ENCODE measurements at regions not wholly inside any gene's neighbourhood (a gene's known extent, or its start where the extent isn't known, plus 50 kb on each side); places are given as distances from the start of the nearest gene placed in this dataset.

DNA sequence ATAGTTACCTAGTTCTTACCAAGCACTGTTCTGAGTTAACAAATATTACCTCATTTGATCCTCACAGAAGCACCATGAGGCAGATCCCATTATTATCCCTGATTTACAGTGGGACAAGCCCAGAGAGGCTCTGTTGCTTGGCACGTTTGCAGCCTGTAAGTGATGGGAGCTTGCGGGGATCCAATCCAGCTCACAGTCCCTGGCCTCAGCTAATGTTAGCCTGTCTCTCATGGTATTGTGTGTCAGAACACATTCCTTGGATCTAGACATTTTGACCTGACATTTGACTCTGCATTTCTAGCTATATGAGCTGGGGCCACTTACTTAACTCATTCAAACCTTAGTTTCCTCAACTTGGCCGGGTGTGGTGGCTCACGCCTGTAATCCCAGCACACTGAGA, 246.9 kb upstream of the LRTM1 start:
- TF ChIP-seq, protein P1, sequence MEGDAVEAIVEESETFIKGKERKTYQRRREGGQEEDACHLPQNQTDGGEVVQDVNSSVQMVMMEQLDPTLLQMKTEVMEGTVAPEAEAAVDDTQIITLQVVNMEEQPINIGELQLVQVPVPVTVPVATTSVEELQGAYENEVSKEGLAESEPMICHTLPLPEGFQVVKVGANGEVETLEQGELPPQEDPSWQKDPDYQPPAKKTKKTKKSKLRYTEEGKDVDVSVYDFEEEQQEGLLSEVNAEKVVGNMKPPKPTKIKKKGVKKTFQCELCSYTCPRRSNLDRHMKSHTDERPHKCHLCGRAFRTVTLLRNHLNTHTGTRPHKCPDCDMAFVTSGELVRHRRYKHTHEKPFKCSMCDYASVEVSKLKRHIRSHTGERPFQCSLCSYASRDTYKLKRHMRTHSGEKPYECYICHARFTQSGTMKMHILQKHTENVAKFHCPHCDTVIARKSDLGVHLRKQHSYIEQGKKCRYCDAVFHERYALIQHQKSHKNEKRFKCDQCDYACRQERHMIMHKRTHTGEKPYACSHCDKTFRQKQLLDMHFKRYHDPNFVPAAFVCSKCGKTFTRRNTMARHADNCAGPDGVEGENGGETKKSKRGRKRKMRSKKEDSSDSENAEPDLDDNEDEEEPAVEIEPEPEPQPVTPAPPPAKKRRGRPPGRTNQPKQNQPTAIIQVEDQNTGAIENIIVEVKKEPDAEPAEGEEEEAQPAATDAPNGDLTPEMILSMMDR (IDR thresholded peaks at IDR 0.05; ENCODE audit: borderline replicate concordance, extremely low read depth, low read length, poor library complexity, severe bottlenecking) = no peak
- no peak for TF ChIP-seq EZH2 (IDR thresholded peaks at IDR 0.05; ENCODE audit: borderline replicate concordance, low read depth, low read length, severe bottlenecking)

Measured in DND-41 (cell line).